ENCODE measurements at regions not wholly inside any gene's neighbourhood (a gene's known extent, or its start where the extent isn't known, plus 50 kb on each side); places are given as distances from the start of the nearest gene placed in this dataset.
"Not testable (repeated sequence)": the region's sequence is repeated elsewhere in the genome, so short reads cannot be mapped to it uniquely, and the experiment has no call there.

- DNase-seq (ENCODE audit: extremely low read depth, low read depth), result no peak
- TF ChIP-seq CTCF (IDR thresholded peaks at IDR 0.05; ENCODE audit: low read depth, low read length), result no peak
Measured at GRCh38 chr13:86914757-86915156, 756.4 kb upstream of the SLITRK5 start.

- DNase-seq (ENCODE audit: extremely low read depth, low read depth), result not testable (repeated sequence)
Measured at GRCh38 chr13:86917438-86917837, 753.7 kb upstream of the SLITRK5 start.

GRCh38 chr13:86918682-86919081 is 752.5 kb upstream of the SLITRK5 start:
- no peak for TF ChIP-seq CTCF (IDR thresholded peaks at IDR 0.05; ENCODE audit: low read depth, low read length)
- no peak for DNase-seq (ENCODE audit: extremely low read depth, low read depth)

- no peak for DNase-seq (ENCODE audit: extremely low read depth, low read depth)
- TF ChIP-seq CTCF (IDR thresholded peaks at IDR 0.05; ENCODE audit: low read depth, low read length), result no peak
Measured at GRCh38 chr13:86920961-86921360, 750.2 kb upstream of the SLITRK5 start.

- no peak for TF ChIP-seq CTCF (IDR thresholded peaks at IDR 0.05; ENCODE audit: low read depth, low read length)
- DNase-seq (ENCODE audit: extremely low read depth, low read depth), result no peak
Measured at GRCh38 chr13:86922936-86923335, 748.2 kb upstream of the SLITRK5 start.

GRCh38 chr13:86926916-86927315 is 744.3 kb upstream of the SLITRK5 start:
- not testable (repeated sequence) for DNase-seq (ENCODE audit: extremely low read depth, low read depth)

GRCh38 chr13:86932776-86933334 is 738.3 kb upstream of the SLITRK5 start:
- no peak for DNase-seq (ENCODE audit: extremely low read depth, low read depth)
- TF ChIP-seq CTCF (IDR thresholded peaks at IDR 0.05; ENCODE audit: low read depth, low read length), result no peak

- DNase-seq (ENCODE audit: extremely low read depth, low read depth), result no peak
- no peak for TF ChIP-seq CTCF (IDR thresholded peaks at IDR 0.05; ENCODE audit: low read depth, low read length)
Measured at GRCh38 chr13:86933676-86934075, 737.5 kb upstream of the SLITRK5 start.

Measured in AG09319 (cell line).